ENCODE measurements at regions not wholly inside any gene's neighbourhood (a gene's known extent, or its start where the extent isn't known, plus 50 kb on each side); places are given as distances from the start of the nearest gene placed in this dataset.

DNA sequence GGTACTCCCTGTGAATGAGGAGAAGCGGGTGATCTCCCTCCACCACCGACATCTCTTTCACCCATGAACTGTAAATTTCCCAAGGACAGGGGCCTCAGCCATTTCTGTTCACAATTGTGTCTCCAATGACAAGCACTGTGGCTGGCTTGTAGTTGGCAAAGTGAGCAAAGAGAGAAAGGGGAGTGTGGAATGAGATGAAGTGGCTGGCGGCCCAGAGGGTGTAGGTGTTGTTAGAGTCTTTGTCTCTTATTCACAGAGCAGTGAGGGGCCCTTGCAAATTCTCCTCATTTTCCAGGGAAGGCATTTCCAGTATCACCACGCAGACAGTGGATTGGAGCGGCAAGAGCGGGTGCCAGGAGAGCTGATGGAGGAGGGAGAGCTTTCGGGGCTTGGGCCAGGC, 411.7 kb upstream of the EEF2KMT start:
- no TSS peak for BruUV-seq (replicated peaks)
- DNase-seq (ENCODE audit: low spot score): no peak
- no peak for TF ChIP-seq EZH2phosphoT487 (IDR thresholded peaks at IDR 0.05; ENCODE audit: borderline replicate concordance, low read depth, low read length)
- TF ChIP-seq, protein P1, sequence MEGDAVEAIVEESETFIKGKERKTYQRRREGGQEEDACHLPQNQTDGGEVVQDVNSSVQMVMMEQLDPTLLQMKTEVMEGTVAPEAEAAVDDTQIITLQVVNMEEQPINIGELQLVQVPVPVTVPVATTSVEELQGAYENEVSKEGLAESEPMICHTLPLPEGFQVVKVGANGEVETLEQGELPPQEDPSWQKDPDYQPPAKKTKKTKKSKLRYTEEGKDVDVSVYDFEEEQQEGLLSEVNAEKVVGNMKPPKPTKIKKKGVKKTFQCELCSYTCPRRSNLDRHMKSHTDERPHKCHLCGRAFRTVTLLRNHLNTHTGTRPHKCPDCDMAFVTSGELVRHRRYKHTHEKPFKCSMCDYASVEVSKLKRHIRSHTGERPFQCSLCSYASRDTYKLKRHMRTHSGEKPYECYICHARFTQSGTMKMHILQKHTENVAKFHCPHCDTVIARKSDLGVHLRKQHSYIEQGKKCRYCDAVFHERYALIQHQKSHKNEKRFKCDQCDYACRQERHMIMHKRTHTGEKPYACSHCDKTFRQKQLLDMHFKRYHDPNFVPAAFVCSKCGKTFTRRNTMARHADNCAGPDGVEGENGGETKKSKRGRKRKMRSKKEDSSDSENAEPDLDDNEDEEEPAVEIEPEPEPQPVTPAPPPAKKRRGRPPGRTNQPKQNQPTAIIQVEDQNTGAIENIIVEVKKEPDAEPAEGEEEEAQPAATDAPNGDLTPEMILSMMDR (conservative IDR thresholded peaks at IDR 0.05; ENCODE audit: low read length): no peak
- Histone ChIP-seq H3K27ac (ENCODE audit: low read depth, low read length, poor library complexity, severe bottlenecking) (no peak overlapping the region), H3K4me2 (ENCODE audit: low read length) (no peak overlapping the region), H3K36me3 (ENCODE audit: insufficient read depth, low read length) (no peaks in the 10 kb centered on the region), H3K9me2 (ENCODE audit: insufficient read depth, low read length) (no peaks in the 10 kb centered on the region), H3K79me2 (ENCODE audit: insufficient read depth, low read depth, low read length) (no peaks in the 10 kb centered on the region), H2AFZ (ENCODE audit: low read length) (no peak overlapping the region), H3K9me3 (ENCODE audit: low read length) (no peaks in the 10 kb centered on the region), H4K20me1 (ENCODE audit: insufficient read depth, low read length) (no peaks in the 10 kb centered on the region), H3K4me1 (ENCODE audit: insufficient read depth, low read length, poor library complexity, severe bottlenecking) (no peaks in the 10 kb centered on the region), H3K4me3 (ENCODE audit: low read depth, low read length, poor library complexity, severe bottlenecking) (no peak overlapping the region)
- intact Hi-C loops (cut with micrococcal nuclease; ENCODE audit: unreplicated experiment): no loop called here
- ChIA-PET CTCF (ENCODE audit: unreplicated experiment) (no interaction called here), POLR2A (no interaction called here)

DNA sequence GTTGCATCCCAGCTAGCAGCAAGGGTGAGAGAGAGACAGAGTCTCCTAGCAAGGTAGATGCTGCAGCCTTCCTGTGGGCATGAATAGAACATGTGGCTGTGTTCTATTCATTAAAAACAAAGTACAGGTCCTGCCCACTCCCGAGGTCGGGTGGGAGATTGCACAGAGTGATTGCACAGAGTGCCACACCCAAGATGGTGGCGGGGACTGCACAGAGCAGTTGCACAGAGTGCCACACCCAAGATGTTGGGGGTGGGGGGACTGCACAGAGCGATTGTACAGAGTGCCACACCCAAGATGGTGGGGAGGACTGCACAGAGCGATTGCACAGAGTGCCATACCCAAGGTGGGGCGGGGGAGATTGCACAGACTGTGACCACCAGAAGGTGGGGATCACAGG, 410.8 kb upstream of the EEF2KMT start:
- Histone ChIP-seq H2AFZ (ENCODE audit: low read length) (no peak overlapping the region), H3K9me3 (ENCODE audit: low read length) (no peaks in the 10 kb centered on the region), H3K4me2 (ENCODE audit: low read length) (no peak overlapping the region), H4K20me1 (ENCODE audit: insufficient read depth, low read length) (no peaks in the 10 kb centered on the region), H3K36me3 (ENCODE audit: insufficient read depth, low read length) (no peaks in the 10 kb centered on the region), H3K79me2 (ENCODE audit: insufficient read depth, low read depth, low read length) (no peaks in the 10 kb centered on the region), H3K9me2 (ENCODE audit: insufficient read depth, low read length) (no peaks in the 10 kb centered on the region), H3K4me3 (ENCODE audit: low read depth, low read length, poor library complexity, severe bottlenecking) (no peak overlapping the region), H3K27ac (ENCODE audit: low read depth, low read length, poor library complexity, severe bottlenecking) (no peak overlapping the region), H3K4me1 (ENCODE audit: insufficient read depth, low read length, poor library complexity, severe bottlenecking) (no peaks in the 10 kb centered on the region)
- DNase-seq (ENCODE audit: low spot score): no peak
- BruUV-seq (replicated peaks): no TSS peak
- no peak for TF ChIP-seq EZH2phosphoT487 (IDR thresholded peaks at IDR 0.05; ENCODE audit: borderline replicate concordance, low read depth, low read length)
- TF ChIP-seq, protein P1 (conservative IDR thresholded peaks at IDR 0.05; ENCODE audit: low read length): no peak
- POLR2A ChIA-PET: no interaction called here
- intact Hi-C loops (cut with micrococcal nuclease; ENCODE audit: unreplicated experiment): no loop called here
- CTCF ChIA-PET (ENCODE audit: unreplicated experiment): no interaction called here

GRCh38 chr16:5506021-5506420, 408.4 kb upstream of the EEF2KMT start:
- CTCF ChIA-PET (ENCODE audit: unreplicated experiment): no interaction called here
- intact Hi-C loops (cut with micrococcal nuclease; ENCODE audit: unreplicated experiment): no loop called here

More at GRCh38 chr16:5506021-5506420, 408.4 kb upstream of the EEF2KMT start:
- H2AFZ ChIP-seq (ENCODE audit: low read length): no peak overlapping the region
- no peaks in the 10 kb centered on the region for H3K36me3 ChIP-seq (ENCODE audit: insufficient read depth, low read length)
- no peaks in the 10 kb centered on the region for H3K9me3 ChIP-seq (ENCODE audit: low read length)
- POLR2A ChIA-PET: interaction anchor here (0.5 kb wide), 1 partner anchor 19 kb away, joined by 3 read pairs; no protein-coding TSS in a partner anchor
- TF ChIP-seq EZH2phosphoT487 (IDR thresholded peaks at IDR 0.05; ENCODE audit: borderline replicate concordance, low read depth, low read length): no peak
- TF ChIP-seq, protein P1 (conservative IDR thresholded peaks at IDR 0.05; ENCODE audit: low read length): no peak
- no peaks in the 10 kb centered on the region for H3K79me2 ChIP-seq (ENCODE audit: insufficient read depth, low read depth, low read length)
- H3K27ac ChIP-seq (ENCODE audit: low read depth, low read length, poor library complexity, severe bottlenecking): no peak overlapping the region
- no peaks in the 10 kb centered on the region for H4K20me1 ChIP-seq (ENCODE audit: insufficient read depth, low read length)
- H3K9me2 ChIP-seq (ENCODE audit: insufficient read depth, low read length): no peaks in the 10 kb centered on the region
- no TSS peak for BruUV-seq (replicated peaks)
- no peaks in the 10 kb centered on the region for H3K4me1 ChIP-seq (ENCODE audit: insufficient read depth, low read length, poor library complexity, severe bottlenecking)
- H3K4me2 ChIP-seq (ENCODE audit: low read length): no peak overlapping the region
- no peak for DNase-seq (ENCODE audit: low spot score)
- H3K4me3 ChIP-seq (ENCODE audit: low read depth, low read length, poor library complexity, severe bottlenecking): no peak overlapping the region
